ENCODE measurements at regions not wholly inside any gene's neighbourhood (a gene's known extent, or its start where the extent isn't known, plus 50 kb on each side); places are given as distances from the start of the nearest gene placed in this dataset.

- Histone ChIP-seq H2AFZ (ENCODE audit: control insufficient read depth, low read depth, low read length) (no peak overlapping the region), H3K4me2 (ENCODE audit: control insufficient read depth, insufficient read depth) (no peak overlapping the region), H3K4me1 (ENCODE audit: control insufficient read depth, insufficient read depth, low read length) (peaks cover 4% of the 10 kb centered on the region; the same call in 1 of the 2 replicates), H4K20me1 (ENCODE audit: control insufficient read depth, insufficient read depth) (no peaks in the 10 kb centered on the region), H3K27ac (ENCODE audit: control insufficient read depth, insufficient read depth) (no peak overlapping the region), H3K36me3 (ENCODE audit: control insufficient read depth in 2 of 2, insufficient read depth in 2 of 2, low read length in 1 of 2) (no peaks in the 10 kb centered on the region), H3K27me3 (replicated peaks in 1 of 2; ENCODE audit: control insufficient read depth in 2 of 2, insufficient read depth in 2 of 2, low read length in 1 of 2) (no peaks in the 10 kb centered on the region), H3K4me3 (no peak overlapping the region), H3K79me2 (ENCODE audit: control insufficient read depth, insufficient read depth, low read length) (no peaks in the 10 kb centered on the region), H3K9ac (ENCODE audit: control insufficient read depth, insufficient read depth, low read length) (no peak overlapping the region), H3K9me3 (replicated peaks; ENCODE audit: control insufficient read depth, insufficient read depth, low read length) (peaks cover 6% of the 10 kb centered on the region; the same call in 2 of the 3 replicates)
- in situ Hi-C loops (cut with MboI), result no loop called here
- POLR2A ChIA-PET, result no interaction called here
- RAD21 ChIA-PET (ENCODE audit: unreplicated experiment), result no interaction called here
- CTCF ChIA-PET, result no interaction called here
- 50% methylated on average over 4 of the region's 4 CpGs for WGBS (ENCODE audit: insufficient coverage, insufficient replicate concordance, low lambda C conversion rate, missing lambda C conversion rate)
- intact Hi-C loops (cut with micrococcal nuclease; ENCODE audit: unreplicated experiment), result no loop called here
- BruUV-seq (replicated peaks), result no TSS peak
- SMC1A ChIA-PET (ENCODE audit: uncharacterized antibody, unreplicated experiment), result interaction anchor here (0.9 to 1.5 kb wide), 2 partner anchors 10 to 84 kb away, joined by 3 read pairs; no protein-coding TSS in a partner anchor
- ATAC-seq (no peak), FAIRE-seq (no peak), DNase-seq (ENCODE audit: low read depth, low spot score) (no peak)
- TF ChIP-seq MYB (IDR thresholded peaks at IDR 0.05; ENCODE audit: borderline replicate concordance, low read depth, low read length) (no peak), BRCA1 (IDR thresholded peaks at IDR 0.05; ENCODE audit: low read depth, low read length) (no peak), CHD2 (IDR thresholded peaks at IDR 0.05; ENCODE audit: borderline replicate concordance, low read depth, low read length) (no peak)
Observed at GRCh38 chr14:89628521-89628920, 211.5 kb upstream of the FOXN3 start.

- H4K20me1 ChIP-seq (ENCODE audit: control insufficient read depth, insufficient read depth), result no peaks in the 10 kb centered on the region
- in situ Hi-C loops (cut with MboI), result no loop called here
- H3K4me1 ChIP-seq (ENCODE audit: control insufficient read depth, insufficient read depth, low read length), result peaks cover 7% of the 10 kb centered on the region; the same call in 1 of the 2 replicates
- ChIA-PET RAD21 (ENCODE audit: unreplicated experiment) (interaction anchor here (0.9 kb wide), 1 partner anchor 15 kb away, joined by 3 read pairs; no protein-coding TSS in a partner anchor), SMC1A (ENCODE audit: uncharacterized antibody, unreplicated experiment) (no interaction called here), CTCF (no interaction called here), POLR2A (interaction anchor here (1.0 kb wide), 1 partner anchor 10 kb away, joined by 3 read pairs; no protein-coding TSS in a partner anchor)
- H3K4me3 ChIP-seq, result no peak overlapping the region
- no peak overlapping the region for H3K27ac ChIP-seq (ENCODE audit: control insufficient read depth, insufficient read depth)
- no peak for DNase-seq (ENCODE audit: low read depth, low spot score)
- H2AFZ ChIP-seq (ENCODE audit: control insufficient read depth, low read depth, low read length), result no peak overlapping the region
- no peaks in the 10 kb centered on the region for H3K36me3 ChIP-seq (ENCODE audit: control insufficient read depth in 2 of 2, insufficient read depth in 2 of 2, low read length in 1 of 2)
- peaks cover 6% of the 10 kb centered on the region; the same call in 2 of the 3 replicates for H3K9me3 ChIP-seq (replicated peaks; ENCODE audit: control insufficient read depth, insufficient read depth, low read length)
- no peaks in the 10 kb centered on the region for H3K79me2 ChIP-seq (ENCODE audit: control insufficient read depth, insufficient read depth, low read length)
- TF ChIP-seq PAX8 (IDR thresholded peaks at IDR 0.05) (no peak), ZBTB33 (IDR thresholded peaks at IDR 0.05) (peak; percentile 66; the same call in 1 of the 2 replicates)
- no peaks in the 10 kb centered on the region for H3K27me3 ChIP-seq (replicated peaks in 1 of 2; ENCODE audit: control insufficient read depth in 2 of 2, insufficient read depth in 2 of 2, low read length in 1 of 2)
- BruUV-seq (replicated peaks), result no TSS peak
- ATAC-seq, result peak; percentile 75
- 56% methylated on average over 6 of the region's 6 CpGs for WGBS (ENCODE audit: insufficient coverage, insufficient replicate concordance, low lambda C conversion rate, missing lambda C conversion rate)
- no peak for FAIRE-seq
- no peak overlapping the region for H3K4me2 ChIP-seq (ENCODE audit: control insufficient read depth, insufficient read depth)
- intact Hi-C loops (cut with micrococcal nuclease; ENCODE audit: unreplicated experiment), result no loop called here
- H3K9ac ChIP-seq (ENCODE audit: control insufficient read depth, insufficient read depth, low read length), result no peak overlapping the region
Observed at GRCh38 chr14:89626233-89626806, 209.3 kb upstream of the FOXN3 start.

Data from GM12878 (cell line).